Testis (tissue), 2 donors: ENCODE measurements at regions not wholly inside any gene's neighbourhood (a gene's known extent, or its start where the extent isn't known, plus 50 kb on each side); places are given as distances from the start of the nearest gene placed in this dataset.

Experiments
- POLR2A ChIP-seq: fragments of 450-650 bp; IDR thresholded peaks from one replicate; pipeline ENCODE4 v1.6.1; 2017; ENCODE audit warnings: antibody characterized with exemption, mild to moderate bottlenecking, moderate library complexity
- TF ChIP-seq, protein P1 (sequence below), 3 experiments: fragments of 450-650 bp in 2 of 3; fragments of 200-600 bp in 1 of 3; sonication (generic) in 1 of 3; IDR thresholded peaks; one replicate each; pipeline ENCODE4 v1.5.1; 2016 to 2019; ENCODE audit warnings: antibody characterized with exemption in 3 of 3, mild to moderate bottlenecking in 2 of 3, moderate library complexity in 1 of 3

DNA sequence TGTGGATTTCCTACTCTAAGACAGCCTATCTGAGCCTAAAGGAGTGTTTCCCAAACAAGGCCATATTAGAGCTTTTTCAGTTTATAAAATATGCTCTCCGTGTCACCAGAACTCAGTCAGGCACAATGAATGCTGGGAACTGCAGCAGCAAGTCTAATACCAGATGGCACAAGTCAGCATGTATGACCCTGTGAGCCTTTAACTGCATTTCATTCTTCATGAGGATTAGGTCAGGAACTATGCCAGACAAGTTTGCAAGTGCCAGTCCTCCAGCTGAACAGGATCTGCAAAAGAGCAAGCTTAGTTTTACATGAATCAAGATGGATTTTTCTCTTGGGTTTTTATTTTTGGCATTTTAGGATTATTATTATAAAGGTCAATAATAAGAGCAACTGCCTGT, 66.7 kb upstream of the SAMD5 start:
- TF ChIP-seq, protein P1, sequence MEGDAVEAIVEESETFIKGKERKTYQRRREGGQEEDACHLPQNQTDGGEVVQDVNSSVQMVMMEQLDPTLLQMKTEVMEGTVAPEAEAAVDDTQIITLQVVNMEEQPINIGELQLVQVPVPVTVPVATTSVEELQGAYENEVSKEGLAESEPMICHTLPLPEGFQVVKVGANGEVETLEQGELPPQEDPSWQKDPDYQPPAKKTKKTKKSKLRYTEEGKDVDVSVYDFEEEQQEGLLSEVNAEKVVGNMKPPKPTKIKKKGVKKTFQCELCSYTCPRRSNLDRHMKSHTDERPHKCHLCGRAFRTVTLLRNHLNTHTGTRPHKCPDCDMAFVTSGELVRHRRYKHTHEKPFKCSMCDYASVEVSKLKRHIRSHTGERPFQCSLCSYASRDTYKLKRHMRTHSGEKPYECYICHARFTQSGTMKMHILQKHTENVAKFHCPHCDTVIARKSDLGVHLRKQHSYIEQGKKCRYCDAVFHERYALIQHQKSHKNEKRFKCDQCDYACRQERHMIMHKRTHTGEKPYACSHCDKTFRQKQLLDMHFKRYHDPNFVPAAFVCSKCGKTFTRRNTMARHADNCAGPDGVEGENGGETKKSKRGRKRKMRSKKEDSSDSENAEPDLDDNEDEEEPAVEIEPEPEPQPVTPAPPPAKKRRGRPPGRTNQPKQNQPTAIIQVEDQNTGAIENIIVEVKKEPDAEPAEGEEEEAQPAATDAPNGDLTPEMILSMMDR (IDR thresholded peaks at IDR 0.05) = no peak
- TF ChIP-seq POLR2A = no peak
